NCI-H460 (cell line): ENCODE measurements at regions not wholly inside any gene's neighbourhood (a gene's known extent, or its start where the extent isn't known, plus 50 kb on each side); places are given as distances from the start of the nearest gene placed in this dataset.

Experiments used
- DNase-seq: peaks from one replicate; pipeline ENCODE4 v3.0.0-alpha.2; 2016; ENCODE audit warnings: low read depth; ENCODE audit errors: extremely low read depth

DNA sequence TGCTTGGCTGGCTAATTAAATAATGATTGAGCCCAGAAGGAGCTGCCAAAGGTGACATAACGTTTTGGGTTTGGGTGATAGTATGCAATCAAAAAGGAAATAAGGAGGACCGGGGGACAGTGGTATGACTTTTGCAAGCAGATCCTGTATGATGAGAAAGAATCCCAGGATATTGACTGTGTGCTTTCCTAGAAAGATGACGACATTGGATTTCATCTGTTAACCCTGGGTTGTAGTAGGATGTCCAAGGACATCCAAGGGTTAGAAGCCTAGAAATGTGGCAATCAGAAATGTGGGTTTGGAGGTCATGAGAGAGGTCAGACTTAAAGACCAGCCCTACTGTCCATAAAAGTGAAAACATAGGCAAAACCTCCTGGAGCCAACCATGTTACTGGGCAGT lies 50.3 kb upstream of the HMHB1 start:
- DNase-seq = no peak

GRCh38 chr5:143760755-143761154 lies 51.2 kb upstream of the HMHB1 start:
- DNase-seq = no peak

GRCh38 chr5:143760131-143760505 lies 51.8 kb upstream of the HMHB1 start:
- DNase-seq = no peak

DNA sequence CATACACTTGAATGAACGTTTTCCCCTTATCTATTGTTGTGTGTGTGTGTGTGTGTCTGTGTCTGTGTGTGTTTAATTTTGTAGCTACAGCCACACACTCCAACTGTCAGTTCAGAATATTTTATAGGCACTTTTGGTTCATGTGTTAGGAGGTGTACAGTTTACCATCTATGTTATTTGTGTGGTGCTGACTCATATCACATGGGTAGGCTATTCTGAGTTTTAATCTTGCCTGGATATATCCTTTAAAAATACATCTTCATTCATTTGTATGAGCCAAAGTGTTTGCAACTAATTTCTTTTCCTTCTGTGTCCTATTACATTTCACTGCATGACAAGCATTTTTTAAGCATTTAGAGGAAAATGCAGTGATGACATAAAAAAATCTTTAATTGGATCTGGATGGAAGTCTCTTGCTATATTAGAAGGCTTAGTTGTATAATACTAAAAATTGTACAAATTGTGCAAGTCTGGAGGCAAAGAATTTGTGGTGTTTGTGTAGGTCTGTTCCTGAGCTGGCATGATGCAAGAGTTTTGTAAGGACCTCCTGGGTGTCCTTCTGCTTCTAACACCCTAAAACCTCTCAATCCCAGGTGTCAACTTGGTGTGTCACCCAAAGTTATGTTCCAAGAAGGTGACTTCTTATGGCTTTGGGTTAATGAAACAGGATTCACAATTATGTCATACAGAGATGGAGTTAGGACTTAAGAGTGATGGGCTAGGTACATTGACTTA lies 52.4 kb upstream of the HMHB1 start:
- DNase-seq = no peak

- no peak for DNase-seq
These were observed 53.2 kb upstream of the HMHB1 start for GRCh38 chr5:143758750-143759149.

GRCh38 chr5:143758015-143758414 lies 53.9 kb upstream of the HMHB1 start:
- DNase-seq = no peak

DNA sequence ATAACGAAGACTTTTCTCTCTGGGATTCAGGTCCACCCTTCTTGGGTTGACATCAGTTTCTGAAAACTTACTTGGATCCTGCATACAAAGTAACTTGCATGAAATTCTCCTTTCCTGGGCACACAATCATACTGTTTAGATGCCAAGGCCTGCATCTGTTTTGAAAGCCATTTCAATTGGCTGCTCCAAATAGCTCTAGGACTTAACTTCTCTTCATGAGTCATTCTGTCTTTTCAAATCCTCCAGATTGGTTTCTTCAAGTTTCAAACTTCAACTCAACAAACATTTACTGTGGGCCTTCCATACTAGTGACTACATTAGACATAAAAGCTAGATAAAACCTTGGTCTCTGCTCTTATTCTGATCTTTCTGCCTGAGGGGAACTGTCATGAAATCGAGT lies 54.8 kb upstream of the HMHB1 start:
- DNase-seq = no peak

DNA sequence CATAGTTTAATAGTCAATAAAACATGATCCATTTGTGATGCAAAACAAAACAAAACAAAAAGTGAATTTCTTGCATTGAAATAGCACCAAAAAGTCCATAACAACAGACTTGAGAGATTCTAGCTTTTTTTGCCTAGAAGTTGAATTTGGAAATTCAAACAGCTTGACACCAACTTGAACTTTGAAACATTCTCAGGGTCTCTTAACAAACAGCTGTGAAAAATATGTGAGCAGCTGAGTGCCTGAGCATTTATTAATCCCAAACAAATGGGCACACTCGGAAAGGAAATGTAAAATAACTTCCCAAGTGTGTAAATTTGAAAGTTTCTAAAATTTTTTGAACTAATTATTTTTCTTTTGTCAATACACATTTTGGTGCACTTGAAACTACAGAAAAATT lies 56.0 kb upstream of the HMHB1 start:
- no peak for DNase-seq

DNA sequence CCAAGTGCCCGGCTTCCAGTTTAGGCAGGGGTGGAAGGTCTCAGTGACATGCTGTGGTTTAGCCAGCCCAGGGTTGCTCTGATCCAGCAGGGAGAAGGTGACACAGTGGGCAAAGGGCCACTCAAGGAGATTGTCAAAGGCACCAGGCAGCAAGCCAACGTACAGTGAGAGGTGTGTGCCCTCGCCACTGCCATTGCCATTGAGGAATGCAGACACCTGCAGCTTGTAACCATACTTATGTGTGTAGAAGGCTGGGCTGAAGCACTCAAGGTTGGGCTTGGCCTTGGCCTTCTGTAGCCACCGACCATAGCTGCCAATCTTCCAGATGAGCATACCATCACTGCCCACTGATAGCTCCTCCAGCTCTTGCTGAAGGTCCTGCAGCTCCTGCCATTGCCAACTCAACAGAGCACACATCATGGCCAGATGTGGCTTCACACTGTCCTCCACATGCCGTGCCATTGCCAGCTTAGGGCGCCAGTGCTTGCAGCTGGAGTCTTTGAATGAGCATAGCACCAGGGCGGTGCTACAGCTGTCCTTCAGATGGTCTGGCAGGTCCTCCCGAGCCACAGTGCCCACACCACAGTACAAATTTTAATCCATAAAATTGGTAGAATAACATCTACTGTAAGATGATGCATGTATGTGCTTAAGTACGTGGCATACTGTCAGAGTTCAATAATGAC lies 59.7 kb upstream of the HMHB1 start:
- no peak for DNase-seq

DNA sequence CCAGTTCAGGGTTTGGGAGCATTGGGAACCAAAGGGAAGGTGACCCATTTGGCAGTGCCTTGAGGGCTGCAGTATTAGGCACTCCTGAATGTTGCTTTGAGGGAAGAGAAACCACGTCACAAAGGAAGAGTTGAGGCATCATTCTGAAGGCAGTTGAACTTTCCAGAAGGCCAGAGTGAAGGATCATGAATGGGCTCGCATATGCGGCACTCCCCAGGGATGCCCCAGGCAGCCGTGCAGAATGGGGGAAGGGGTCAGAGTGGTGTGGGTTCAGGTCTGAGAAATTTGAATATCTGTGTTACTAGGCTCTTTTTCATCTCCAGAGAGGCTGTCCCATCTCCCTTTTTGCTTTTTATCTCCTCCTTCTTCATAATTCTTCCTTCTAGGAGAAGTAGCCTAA lies 60.6 kb upstream of the HMHB1 start:
- no peak for DNase-seq

- DNase-seq = no peak
These were observed 62.3 kb upstream of the HMHB1 start for GRCh38 chr5:143749581-143750205.

GRCh38 chr5:143748516-143748915 lies 63.4 kb upstream of the HMHB1 start:
- no peak for DNase-seq

DNA sequence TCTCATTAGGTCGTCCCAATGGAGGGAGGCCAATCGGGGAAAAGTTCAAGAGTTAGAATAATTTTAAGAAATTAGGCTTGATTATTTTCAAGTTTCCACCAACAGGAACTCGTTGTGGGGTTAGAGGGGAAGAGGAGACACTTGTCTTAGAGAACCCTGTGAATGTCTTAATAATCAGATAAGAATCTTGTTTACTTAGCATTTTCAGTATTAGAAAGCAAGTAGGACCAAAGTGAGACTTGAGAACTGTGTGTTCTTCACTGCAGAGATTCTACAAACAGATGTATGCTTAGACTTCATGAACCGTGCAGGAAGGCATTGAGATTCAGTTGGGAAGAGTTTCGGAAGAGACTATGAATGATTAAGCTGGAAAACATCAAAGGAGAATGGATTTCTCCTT lies 69.0 kb upstream of the HMHB1 start:
- no peak for DNase-seq

- no peak for DNase-seq
These were observed 70.5 kb upstream of the HMHB1 start for GRCh38 chr5:143741421-143741820.

DNA sequence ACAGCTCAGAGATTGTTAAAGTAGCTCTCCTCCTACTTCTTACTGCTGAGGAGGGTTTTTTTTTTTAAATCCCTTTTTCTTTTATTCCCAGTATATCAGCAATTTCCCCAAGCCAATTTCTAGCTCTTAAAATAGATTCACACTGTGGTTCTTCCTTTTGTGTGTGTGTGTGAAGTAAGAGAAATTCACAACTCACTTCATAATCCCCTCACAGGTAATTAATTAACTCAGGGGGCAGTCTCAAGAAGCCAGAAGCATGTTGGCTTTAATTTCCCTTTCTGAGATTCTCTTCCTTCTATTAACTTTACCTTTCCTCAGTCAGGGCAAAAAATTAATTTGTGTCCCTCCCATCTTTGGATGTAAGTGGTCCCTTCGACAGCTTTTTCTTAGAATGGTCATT lies 71.0 kb upstream of the HMHB1 start:
- no peak for DNase-seq

DNA sequence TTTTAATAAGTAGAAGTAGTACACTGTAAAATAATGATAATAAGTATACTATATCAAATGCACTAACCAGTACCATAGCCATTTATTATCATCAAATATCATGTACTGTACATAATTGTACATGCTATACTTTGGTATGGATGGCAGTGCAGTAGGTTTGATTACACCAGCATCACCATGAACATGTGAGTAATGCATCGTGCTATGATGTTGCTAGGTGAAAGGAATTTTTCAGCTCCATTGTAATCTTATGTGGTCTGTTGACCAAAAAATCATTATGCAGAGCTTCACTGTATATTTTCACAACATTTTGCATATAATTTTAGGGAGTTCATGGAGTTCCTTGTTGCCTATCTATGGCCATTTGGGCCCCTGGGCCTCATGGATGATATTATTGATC lies 72.2 kb upstream of the HMHB1 start:
- DNase-seq = no peak

DNA sequence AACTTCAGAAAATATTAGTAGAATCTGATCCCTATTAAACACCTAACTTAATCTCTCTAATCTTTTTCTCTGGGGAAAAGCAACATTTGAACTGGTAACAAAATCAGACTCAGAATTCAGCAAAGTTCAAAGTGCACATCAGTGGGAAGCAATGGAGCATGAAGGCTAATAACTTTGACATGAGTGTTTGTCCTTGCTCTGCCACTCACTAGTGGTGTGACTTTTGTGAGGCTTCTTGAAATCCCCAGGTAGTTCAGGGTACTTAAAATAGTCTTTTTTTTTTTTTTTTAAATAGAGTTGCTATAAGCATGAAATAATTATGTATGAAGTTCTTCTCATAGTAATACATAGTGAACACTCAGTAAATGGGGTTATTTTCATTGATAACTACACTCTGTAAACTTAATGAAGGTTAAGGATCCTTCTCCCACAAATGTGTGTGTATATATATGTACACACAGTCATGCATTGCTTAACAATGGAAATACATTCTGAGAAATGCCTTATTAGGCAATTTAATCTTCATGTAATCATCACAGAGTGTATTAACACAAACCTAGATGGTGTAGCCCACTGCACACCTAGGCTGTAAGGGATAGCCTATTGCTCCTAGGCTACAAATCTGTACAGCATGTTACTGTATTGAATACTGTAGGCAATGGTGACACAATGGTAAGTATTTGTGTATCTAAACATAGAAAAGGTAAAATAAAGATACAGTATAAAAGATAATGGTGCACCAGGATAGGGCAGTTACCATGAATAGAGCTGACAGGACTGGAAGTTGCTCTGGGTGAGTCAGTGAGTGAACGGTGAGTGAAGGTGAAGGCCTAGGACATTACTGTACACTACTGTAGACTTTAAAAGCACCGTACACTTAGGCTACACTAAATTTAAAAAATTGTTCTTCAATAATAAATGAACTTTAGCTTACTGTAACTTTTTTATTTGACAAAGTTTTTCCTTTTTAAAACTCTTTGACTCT lies 73.3 kb upstream of the HMHB1 start:
- no peak for DNase-seq

- no peak for DNase-seq
These were observed 74.9 kb upstream of the HMHB1 start for GRCh38 chr5:143737062-143737461.

DNA sequence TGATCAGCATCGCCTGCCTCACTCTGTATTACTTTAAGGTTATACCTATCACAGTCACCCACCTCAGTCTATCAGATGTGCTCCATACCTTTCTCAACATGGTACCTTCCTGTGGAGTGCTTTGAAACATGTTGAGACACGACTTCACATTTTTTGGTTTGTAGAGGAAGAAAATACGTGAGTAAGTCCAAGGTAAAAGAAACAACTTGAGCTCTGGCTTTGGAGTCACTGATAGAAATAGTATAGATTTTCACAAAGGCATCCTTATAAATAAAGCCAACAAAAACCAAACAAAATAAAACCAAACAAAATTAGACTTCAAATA lies 77.5 kb upstream of the HMHB1 start:
- no peak for DNase-seq

DNA sequence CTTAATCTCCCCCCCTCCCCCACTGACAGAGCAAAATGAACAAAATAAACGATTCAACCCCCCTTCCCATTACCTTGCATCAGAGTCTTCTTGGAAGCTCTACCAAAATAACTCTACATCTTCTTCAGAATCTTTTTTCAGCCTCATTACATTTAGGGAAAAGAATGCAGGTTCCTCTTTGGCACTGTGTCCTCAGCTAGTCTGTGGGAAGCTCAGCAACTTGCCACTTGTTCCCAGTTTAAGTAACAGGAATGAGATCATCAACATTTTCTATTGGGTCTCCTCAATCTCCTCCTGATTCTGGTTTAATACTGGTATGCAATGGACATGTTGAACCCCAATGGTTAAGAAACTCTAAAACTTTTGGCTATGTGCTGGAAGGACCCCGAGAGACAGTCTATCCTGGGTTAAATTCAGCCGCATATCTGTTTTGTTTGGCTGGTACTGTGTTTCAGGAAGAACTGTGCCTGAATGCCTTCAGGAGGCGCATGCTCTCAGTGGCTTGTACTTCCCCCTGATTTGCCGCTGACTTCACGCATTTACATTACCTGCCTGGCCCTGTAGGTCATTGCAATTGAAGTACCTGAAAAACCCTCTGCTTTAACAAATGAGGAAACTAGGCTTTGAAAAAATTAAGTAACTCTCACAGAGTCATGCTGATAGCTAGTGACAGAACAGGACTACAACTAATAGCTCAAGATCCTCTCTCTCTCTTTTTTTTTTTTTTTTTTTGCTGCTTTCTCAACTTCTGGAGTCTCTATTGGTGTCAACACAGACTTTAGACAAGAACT lies 78.1 kb upstream of the HMHB1 start:
- no peak for DNase-seq
